NCI-H1436 (cell line): ENCODE measurements at regions not wholly inside any gene's neighbourhood (a gene's known extent, or its start where the extent isn't known, plus 50 kb on each side); places are given as distances from the start of the nearest gene placed in this dataset.
"Not testable (repeated sequence)": the region's sequence is repeated elsewhere in the genome, so short reads cannot be mapped to it uniquely, and the experiment has no call there.

Source experiments
- DNase-seq: peaks from one replicate; lab custom pipeline; 2025; lab: John Stamatoyannopoulos, UW

DNA sequence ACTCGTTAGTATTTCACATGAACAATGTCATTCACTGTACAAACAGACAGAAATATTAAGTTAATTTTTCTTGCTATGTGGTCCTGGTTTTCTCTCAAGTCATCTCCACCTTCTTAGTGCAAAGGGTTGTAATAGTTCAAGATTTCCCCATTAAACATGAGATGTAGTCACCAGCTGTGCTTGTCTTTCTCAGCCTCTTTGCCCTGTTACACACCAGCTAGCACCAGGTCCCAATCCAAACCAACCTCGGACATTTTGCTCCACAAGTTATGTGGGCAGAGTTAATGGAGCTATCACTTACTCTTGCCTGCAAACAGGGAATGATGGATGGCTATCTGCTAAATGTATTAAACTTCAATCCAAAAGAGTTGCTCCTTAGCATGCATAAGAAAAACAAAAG is 328.1 kb downstream of the TLE1 start:
- no peak for DNase-seq

DNA sequence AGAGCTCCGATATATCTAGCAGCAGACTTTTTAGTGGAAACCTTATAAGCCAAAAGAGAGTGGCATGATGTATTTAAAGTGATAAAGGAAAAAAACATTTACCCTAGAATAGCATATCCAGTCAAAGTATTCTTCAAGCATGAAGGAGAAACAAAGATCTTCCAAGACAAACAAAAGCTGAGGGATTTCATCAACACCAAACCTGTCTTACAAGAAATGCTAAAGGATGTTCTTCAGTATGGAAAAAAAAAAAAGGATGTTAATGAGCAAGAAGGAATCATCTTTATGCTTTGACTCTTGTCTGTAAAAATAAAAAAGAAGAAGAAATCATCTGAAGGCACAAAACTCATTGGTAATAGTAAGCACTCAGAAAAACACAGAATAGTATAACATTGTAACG is 338.2 kb downstream of the TLE1 start:
- DNase-seq: no peak

DNA sequence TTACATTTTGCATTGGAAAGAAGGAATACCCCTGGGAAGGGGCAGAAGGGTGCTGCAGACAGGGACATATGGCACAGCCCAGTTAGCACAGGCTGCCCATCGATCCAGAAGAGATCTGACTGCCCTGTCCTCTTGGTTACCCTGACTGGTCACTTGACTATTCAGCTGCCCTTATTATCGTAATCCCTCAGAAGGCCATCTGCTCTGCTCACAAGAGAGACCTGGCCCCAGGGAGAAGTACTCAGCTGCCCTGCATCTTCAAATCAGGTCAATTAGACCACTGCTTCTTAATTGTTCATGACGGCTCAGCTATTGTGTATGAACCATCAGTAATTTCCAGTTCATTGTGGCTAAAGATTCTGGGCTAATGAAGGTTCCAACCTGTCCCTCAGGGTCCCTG is 345.0 kb downstream of the TLE1 start:
- no peak for DNase-seq

DNA sequence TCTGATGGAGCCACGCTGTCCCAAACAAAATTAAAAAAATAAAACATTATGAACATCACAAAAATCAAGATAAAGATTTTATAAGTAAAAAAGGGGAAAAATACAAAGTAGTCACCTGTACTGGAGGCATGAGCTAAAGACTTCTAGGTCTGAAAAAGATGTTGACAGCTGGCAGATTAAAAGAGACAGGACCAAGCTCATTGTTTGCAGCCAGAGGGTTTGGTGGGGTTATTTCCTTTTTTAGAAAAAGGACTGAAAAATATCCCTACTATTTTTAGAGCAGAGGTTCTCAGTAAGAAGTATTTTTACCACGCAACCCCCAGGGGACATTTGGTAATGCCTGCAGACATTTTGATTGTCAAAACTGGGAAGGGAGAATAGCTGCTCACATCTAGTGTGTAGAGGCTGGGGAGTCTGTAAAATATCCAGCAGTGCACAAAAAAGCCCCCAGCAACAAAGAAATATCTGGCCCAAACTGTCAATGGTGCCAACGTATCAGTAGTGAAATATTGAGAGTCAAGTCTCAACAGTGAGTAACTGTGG is 353.4 kb downstream of the TLE1 start:
- DNase-seq: no peak

DNA sequence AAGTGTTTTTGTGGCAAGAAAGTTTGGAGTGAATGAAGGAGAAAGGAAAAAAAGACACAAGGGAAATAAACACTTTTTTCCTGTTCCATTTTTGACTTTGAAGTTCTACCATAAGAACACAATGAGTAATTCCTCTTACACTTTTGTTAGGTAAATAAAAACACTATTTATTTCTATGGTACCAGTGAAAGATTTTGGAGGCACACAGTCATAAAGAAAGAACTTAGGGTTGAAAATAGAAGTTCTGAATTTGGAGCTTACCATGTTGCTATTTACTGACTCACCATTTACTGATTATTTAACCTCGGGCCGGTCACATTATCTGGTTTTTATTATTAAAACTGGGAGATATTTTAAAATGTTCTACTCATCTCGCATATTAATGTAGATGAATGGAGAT is 367.8 kb downstream of the TLE1 start:
- DNase-seq: no peak

DNA sequence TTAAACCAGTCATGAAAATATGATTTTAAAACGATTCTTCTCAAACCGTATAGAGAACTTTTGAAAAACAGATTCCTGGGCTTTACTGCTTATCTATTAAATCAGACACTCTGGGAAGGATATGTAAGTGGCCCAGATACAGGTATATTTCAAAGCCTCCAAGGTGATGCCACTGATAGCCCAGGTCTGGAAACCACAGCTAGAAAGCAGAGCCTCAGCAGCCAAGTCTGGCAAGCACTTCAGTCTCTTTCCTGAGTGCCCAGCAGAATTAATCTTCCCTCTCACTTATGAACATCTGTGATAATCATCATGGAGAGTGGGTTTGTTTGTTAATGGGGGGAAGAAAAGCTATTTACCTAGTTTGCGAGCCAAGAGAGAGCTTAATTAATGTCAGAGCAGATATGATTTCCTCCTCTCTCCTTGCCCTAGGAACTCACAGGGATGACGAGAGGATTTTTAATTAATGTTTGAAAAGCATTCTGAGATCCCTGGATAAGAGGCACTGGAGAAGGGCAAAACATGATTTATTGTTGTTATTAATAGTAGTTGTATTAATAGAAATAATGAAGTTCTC is 368.4 kb downstream of the TLE1 start:
- no peak for DNase-seq

GRCh38 chr9:81318571-81318970 is 370.8 kb downstream of the TLE1 start:
- no peak for DNase-seq

DNA sequence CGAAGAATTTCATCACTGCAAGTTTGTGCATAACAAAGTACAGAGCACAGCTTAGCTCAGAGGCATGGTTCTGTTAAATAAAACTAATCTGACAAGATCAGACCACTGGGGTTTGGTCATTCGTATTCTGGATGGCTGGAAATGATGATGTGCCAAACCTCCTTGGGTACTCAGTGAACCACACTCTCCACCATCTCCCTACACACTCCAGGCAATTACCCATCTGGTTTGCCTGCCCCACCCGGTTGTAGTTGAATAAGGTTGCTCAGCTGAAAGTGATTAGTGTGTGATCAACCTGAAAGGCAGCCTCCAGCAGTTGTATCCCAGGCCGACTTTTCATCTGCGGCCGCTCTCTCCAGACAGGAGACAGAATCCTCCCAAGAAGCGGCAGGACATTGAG is 371.4 kb downstream of the TLE1 start:
- DNase-seq: no peak

DNA sequence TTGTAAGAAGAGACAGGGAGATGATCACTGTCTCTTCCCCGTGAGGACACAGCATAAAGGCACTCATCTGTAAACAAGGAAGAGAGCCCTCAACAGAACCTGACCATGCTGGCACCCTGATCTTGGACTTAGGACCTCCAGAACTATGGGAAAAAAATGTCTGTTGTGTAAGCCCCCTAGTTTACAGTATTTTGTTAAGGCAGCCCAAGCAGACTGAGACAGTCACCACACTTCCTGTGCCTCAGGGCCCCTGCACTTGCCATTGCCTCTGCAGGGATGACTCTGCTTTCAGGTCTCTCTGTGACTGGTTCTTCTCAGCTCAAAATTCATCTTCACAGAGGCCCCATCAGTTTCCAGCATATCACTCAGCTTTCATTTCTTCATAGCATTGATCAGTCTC is 372.1 kb downstream of the TLE1 start:
- no peak for DNase-seq

DNA sequence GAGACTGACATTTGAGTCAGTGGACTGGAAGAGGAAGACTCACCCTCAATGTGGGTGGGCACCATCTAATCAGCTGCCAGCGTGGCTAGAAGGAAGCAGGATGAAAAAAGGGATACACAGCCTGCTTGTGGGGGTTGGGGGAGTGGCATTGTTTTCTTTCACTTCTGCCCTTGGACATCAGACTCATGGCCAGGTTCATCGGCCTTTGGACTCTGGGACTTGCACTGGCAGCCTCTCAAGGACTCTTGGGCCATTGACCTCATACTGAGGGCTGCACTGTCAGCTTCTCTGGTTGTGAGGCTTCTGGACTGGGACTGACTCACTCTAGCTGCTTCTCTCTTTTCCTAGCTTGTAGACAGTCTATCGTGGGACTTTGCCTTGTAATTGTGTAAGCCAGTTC is 374.9 kb downstream of the TLE1 start:
- no peak for DNase-seq

GRCh38 chr9:81313877-81314276 is 375.5 kb downstream of the TLE1 start:
- no peak for DNase-seq

GRCh38 chr9:81312346-81312745 is 377.0 kb downstream of the TLE1 start:
- no peak for DNase-seq

- no peak for DNase-seq
Measured at GRCh38 chr9:81308404-81308803, 380.9 kb downstream of the TLE1 start.

- DNase-seq: not testable (repeated sequence)
Measured at GRCh38 chr9:81307791-81308190, 381.6 kb downstream of the TLE1 start.

GRCh38 chr9:81305561-81306182 is 383.7 kb downstream of the TLE1 start:
- DNase-seq: no peak

- no peak for DNase-seq
Measured at GRCh38 chr9:81303658-81304057, 385.7 kb downstream of the TLE1 start.

- no peak for DNase-seq
Measured at GRCh38 chr9:81293651-81294050, 395.7 kb downstream of the TLE1 start.

GRCh38 chr9:81292056-81292805 is 397.1 kb downstream of the TLE1 start:
- no peak for DNase-seq

- no peak for DNase-seq
Measured at GRCh38 chr9:81289622-81290021, 399.7 kb downstream of the TLE1 start.

DNA sequence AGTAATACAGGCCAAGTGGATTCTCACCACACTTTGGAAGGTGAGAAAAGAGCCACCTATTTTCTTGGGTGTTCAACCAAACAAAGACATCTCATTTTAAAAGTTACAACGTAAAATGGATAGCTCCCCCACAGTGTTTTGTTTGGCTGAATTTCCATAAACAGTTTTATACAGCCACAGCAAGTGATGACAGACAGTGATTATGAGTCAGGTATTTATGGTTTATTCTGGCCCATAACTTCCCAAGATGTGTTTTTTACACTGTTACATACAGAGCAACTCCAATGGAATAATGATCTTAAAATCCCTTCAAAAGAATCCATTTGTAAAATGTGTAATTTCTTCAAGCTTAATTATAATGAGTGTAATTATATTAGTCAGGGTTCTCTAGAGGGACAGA is 421.3 kb downstream of the TLE1 start:
- no peak for DNase-seq

- no peak for DNase-seq
Measured at GRCh38 chr9:81266674-81267073, 422.7 kb downstream of the TLE1 start.

GRCh38 chr9:81266086-81266485 is 423.3 kb downstream of the TLE1 start:
- no peak for DNase-seq

- no peak for DNase-seq
Measured at GRCh38 chr9:81264516-81264915, 424.8 kb downstream of the TLE1 start.
